Ectodermal cell (in vitro differentiated cells): ENCODE measurements at regions not wholly inside any gene's neighbourhood (a gene's known extent, or its start where the extent isn't known, plus 50 kb on each side); places are given as distances from the start of the nearest gene placed in this dataset.
"Not testable (repeated sequence)": the region's sequence is repeated elsewhere in the genome, so short reads cannot be mapped to it uniquely, and the experiment has no call there.

ENCODE experiments used
- H3K27ac ChIP-seq: 2 replicates; pipeline ENCODE4 v1.7.0; 2013; ENCODE audit warnings: mild to moderate bottlenecking, low read depth, low read length; ENCODE audit not compliant: insufficient read depth, poor library complexity, severe bottlenecking
- H3K27me3 ChIP-seq: 2 replicates; pipeline ENCODE4 v1.7.0; 2013; ENCODE audit warnings: mild to moderate bottlenecking, low read length; ENCODE audit not compliant: insufficient read depth, control insufficient read depth, poor library complexity, severe bottlenecking
- H3K36me3 ChIP-seq: one replicate; pipeline ENCODE4 v1.7.0; 2013; ENCODE audit warnings: low read length; ENCODE audit not compliant: control insufficient read depth, insufficient read depth
- H3K4me1 ChIP-seq: one replicate; pipeline ENCODE4 v1.7.0; 2013; ENCODE audit warnings: low read length; ENCODE audit not compliant: control insufficient read depth, insufficient read depth
- H3K4me3 ChIP-seq: 2 replicates; pipeline ENCODE4 v1.7.0; 2013; ENCODE audit warnings: low read depth, low read length, control low read depth; ENCODE audit not compliant: insufficient read depth
- H3K9me3 ChIP-seq: 2 replicates; pipeline ENCODE4 v1.7.0; 2013; ENCODE audit warnings: mild to moderate bottlenecking, low read length, moderate library complexity; ENCODE audit not compliant: control insufficient read depth
- WGBS, 2 experiments: methylation state at CpG; one replicate each; pipeline ENCODE4 v1.1.7; 2013; ENCODE audit warnings: missing lambda C conversion rate in 2 of 2; 5-methylcytosine and 5-hydroxymethylcytosine counted together

DNA sequence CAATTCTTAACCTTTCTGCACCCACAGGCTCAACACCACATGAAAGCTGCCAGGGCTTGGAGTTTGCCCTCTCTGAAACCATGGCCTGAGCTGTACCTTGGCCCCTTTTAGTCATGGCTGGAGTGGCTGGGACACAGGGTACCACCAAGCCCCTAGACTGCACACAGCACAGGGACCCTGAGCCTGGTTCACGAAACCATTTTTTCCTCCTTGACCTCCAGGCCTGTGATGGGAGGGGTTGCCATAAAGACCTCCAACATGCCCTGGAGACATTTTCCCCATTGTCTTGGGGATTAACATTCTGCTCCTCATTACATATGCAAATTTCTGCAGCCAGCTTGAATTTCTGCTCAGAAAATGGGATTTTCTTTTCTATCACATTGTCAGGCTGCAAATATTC lies 113.4 kb downstream of the XPNPEP1 start:
- not testable (repeated sequence) for H3K27ac ChIP-seq, H3K27me3 ChIP-seq, H3K4me3 ChIP-seq, H3K4me1 ChIP-seq, H3K36me3 ChIP-seq, H3K9me3 ChIP-seq
- WGBS, 2 experiments, result 64 to 92% methylated on average over 1 of the region's 1 CpG

DNA sequence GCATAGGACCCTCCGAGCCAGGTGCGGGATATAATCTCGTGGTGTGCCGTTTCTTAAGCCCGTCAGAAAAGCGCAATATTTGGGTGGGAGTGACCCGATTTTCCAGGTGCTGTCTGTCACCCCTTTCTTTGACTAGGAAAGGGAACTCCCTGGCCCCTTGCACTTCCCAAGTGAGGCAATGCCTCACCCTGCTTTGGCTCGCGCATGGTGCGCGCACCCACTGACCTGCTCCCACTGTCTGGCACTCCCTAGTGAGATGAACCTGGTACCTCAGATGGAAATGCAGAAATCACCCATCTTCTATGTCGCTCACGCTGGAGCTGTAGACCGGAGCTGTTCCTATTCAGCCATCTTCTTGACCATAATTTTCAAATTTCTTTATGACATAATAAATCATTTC lies 122.1 kb downstream of the XPNPEP1 start:
- not testable (repeated sequence) for H3K36me3 ChIP-seq, H3K4me1 ChIP-seq, H3K27me3 ChIP-seq, H3K27ac ChIP-seq, H3K9me3 ChIP-seq, H3K4me3 ChIP-seq
- 86 to 90% methylated on average over 14 of the region's 14 CpGs for WGBS, 2 experiments

DNA sequence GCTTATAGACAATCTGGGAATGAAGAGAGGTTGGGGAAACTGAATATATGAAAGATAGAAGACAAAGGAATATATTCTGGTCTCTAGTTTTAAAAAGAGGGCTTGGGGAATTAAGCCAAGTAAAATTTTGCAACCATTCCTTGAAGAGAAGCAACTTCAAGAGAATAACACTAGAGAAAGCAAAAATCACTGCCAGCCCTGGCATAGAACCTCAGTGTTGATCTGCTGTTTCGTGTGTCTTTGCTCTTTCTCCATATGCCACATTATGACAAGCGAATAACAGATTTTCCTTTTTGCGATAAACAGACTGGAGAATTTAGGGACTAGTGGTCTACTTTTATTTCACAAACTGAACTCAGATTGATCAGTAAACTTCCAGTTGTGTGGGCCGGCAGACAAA lies 132.7 kb downstream of the XPNPEP1 start:
- Histone ChIP-seq H3K4me1 (no peaks in the 10 kb centered on the region), H3K4me3 (no peak overlapping the region), H3K9me3 (no peaks in the 10 kb centered on the region), H3K36me3 (no peaks in the 10 kb centered on the region), H3K27ac (no peak overlapping the region), H3K27me3 (no peaks in the 10 kb centered on the region)
- 91 to 93% methylated on average over 4 of the region's 4 CpGs for WGBS, 2 experiments

DNA sequence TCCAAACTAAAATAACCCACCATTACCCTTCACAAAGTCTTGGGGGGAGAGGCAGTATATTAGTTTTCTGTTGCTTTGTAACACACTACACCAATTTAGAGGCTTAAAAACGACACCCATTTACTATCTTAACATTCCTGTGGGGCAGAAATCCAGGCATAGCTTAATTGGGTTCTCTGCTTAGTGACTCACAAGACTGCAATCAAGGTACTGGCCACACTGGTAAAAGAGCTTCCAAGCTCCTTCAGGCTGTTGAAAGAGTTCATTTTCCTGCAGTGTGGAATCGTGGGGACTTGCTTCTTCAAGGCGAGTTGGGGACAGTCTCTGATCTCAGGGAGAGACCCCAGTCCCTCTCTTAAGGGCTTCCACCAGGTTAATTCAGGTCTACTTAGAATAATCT lies 139.1 kb downstream of the XPNPEP1 start:
- Histone ChIP-seq H3K36me3 (no peaks in the 10 kb centered on the region), H3K27ac (no peak overlapping the region), H3K9me3 (no peaks in the 10 kb centered on the region), H3K27me3 (no peaks in the 10 kb centered on the region), H3K4me3 (no peak overlapping the region), H3K4me1 (no peaks in the 10 kb centered on the region)
- 66 to 81% methylated on average over 3 of the region's 3 CpGs for WGBS, 2 experiments

- WGBS, 2 experiments, result 86 to 87% methylated on average over 5 of the region's 5 CpGs
- no peaks in the 10 kb centered on the region for H3K9me3 ChIP-seq
Observed at GRCh38 chr10:109783286-109783685, 140.0 kb downstream of the XPNPEP1 start.

GRCh38 chr10:109780997-109781396 lies 142.3 kb downstream of the XPNPEP1 start:
- H3K4me1 ChIP-seq, result no peaks in the 10 kb centered on the region

More at GRCh38 chr10:109783286-109783685, 140.0 kb downstream of the XPNPEP1 start:
- Histone ChIP-seq H3K4me3 (no peak overlapping the region), H3K4me1 (no peaks in the 10 kb centered on the region), H3K27ac (no peak overlapping the region), H3K27me3 (no peaks in the 10 kb centered on the region), H3K36me3 (no peaks in the 10 kb centered on the region)

GRCh38 chr10:109778993-109779392 lies 144.3 kb downstream of the XPNPEP1 start:
- no peaks in the 10 kb centered on the region for H3K4me1 ChIP-seq
- no peak overlapping the region for H3K27ac ChIP-seq
- no peaks in the 10 kb centered on the region for H3K9me3 ChIP-seq
- H3K36me3 ChIP-seq, result no peaks in the 10 kb centered on the region
- H3K4me3 ChIP-seq, result no peak overlapping the region
- 67 to 88% methylated on average over 1 to 4 of the region's 4 CpGs for WGBS, 2 experiments
- H3K27me3 ChIP-seq, result no peaks in the 10 kb centered on the region

More at GRCh38 chr10:109780997-109781396, 142.3 kb downstream of the XPNPEP1 start:
- Histone ChIP-seq H3K27me3 (no peaks in the 10 kb centered on the region), H3K36me3 (no peaks in the 10 kb centered on the region), H3K9me3 (no peaks in the 10 kb centered on the region), H3K27ac (no peak overlapping the region), H3K4me3 (no peak overlapping the region)

DNA sequence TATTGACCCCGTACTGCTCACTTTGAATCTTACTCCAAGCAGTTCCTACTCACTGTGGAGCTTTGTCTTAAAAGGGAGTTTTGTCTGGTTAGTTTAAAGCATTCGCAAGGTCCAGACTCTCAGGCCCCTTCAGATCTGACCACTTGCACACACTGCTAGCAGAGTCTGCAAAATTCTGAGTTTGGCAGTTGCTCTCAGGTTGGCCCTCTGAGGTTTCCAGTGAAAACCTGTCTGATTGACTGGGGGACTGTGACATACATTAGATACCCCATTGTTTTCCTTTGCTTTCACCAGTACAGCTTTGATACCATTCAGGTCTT lies 149.2 kb downstream of the XPNPEP1 start:
- Histone ChIP-seq H3K36me3 (no peaks in the 10 kb centered on the region), H3K27me3 (no peaks in the 10 kb centered on the region), H3K9me3 (peaks cover under 1% of the 10 kb centered on the region), H3K27ac (no peak overlapping the region), H3K4me3 (no peak overlapping the region), H3K4me1 (no peaks in the 10 kb centered on the region)
- WGBS, 2 experiments, result 56 to 59% methylated on average over 2 of the region's 2 CpGs

DNA sequence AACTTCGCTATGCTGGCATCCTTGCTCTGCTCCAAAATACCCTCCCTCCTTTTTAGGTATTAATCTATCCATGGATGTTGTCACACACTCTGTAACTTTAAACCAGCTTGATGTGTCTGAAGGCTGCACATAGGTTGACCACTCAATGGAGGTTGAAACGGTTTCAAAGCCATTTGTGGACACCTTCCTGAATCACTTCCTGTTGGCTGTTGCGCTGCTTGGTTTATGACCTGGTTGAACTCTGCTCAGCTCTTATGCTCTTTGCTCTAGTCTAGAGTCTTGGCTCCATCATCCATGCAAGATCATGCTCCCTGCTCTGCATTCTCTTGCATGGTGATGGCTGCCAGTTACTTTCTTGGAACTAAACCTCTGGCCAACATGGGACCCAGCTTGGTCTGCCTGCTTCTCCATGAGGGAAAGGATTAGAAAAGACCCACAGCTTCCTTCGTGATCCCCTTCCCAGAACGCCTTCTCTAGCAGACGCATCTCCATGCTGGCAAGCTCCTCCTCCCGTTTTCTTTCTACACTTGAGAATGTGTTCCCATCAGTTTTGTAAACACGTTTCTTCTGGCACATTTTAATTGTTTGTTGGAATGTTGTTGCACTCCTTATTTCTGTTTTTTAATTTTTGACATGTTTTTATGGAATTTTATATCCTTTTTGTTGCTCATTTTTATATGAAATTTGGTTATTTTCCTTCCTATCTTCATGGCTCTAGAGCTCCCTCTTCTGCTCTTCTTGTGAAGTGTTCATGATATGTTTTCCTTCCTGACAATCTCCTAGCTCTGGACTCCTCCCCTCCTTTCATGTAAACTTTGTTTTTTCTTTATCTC lies 149.8 kb downstream of the XPNPEP1 start:
- Histone ChIP-seq H3K36me3 (no peaks in the 10 kb centered on the region), H3K4me3 (no peak overlapping the region), H3K27me3 (no peaks in the 10 kb centered on the region), H3K9me3 (peaks cover 2% of the 10 kb centered on the region), H3K27ac (no peak overlapping the region), H3K4me1 (no peaks in the 10 kb centered on the region)
- WGBS, 2 experiments, result 73 to 75% methylated on average over 8 of the region's 8 CpGs

GRCh38 chr10:109770663-109771062 lies 152.6 kb downstream of the XPNPEP1 start:
- Histone ChIP-seq H3K4me3 (no peak overlapping the region), H3K27me3 (no peaks in the 10 kb centered on the region), H3K9me3 (peaks cover 2% of the 10 kb centered on the region), H3K36me3 (no peaks in the 10 kb centered on the region), H3K27ac (no peak overlapping the region), H3K4me1 (no peaks in the 10 kb centered on the region)
- 79 to 90% methylated on average over 1 of the region's 1 CpG for WGBS, 2 experiments

DNA sequence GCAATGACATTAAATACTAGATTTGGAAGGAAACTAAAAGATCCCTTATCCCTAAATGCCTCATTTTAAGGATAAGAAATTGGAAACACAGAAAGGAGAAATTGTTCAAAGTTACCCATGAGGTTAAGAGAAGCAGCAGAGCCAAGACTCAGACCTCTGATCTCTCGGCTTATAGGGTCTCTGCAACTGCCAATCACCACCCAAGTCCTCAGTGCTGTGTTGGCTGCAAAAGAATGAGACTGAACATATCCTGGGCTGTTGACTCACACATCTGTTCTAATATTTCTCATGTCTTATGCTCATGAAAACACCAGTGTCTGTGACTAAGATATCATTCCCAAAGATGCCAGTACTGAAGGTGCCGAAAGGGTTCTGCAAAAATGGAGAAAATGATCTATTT lies 153.3 kb downstream of the XPNPEP1 start:
- Histone ChIP-seq H3K4me3 (no peak overlapping the region), H3K36me3 (no peaks in the 10 kb centered on the region), H3K27ac (no peak overlapping the region), H3K9me3 (peaks cover 2% of the 10 kb centered on the region), H3K27me3 (no peaks in the 10 kb centered on the region), H3K4me1 (no peaks in the 10 kb centered on the region)
- WGBS, 2 experiments, result 84 to 93% methylated on average over 2 of the region's 2 CpGs
